NB4 (cell line): ENCODE measurements at regions not wholly inside any gene's neighbourhood (a gene's known extent, or its start where the extent isn't known, plus 50 kb on each side); places are given as distances from the start of the nearest gene placed in this dataset.
"Not testable (repeated sequence)": the region's sequence is repeated elsewhere in the genome, so short reads cannot be mapped to it uniquely, and the experiment has no call there.

ENCODE experiments used
- MYC ChIP-seq: IDR thresholded peaks from 2 replicates; pipeline ENCODE4 v1.6.1; 2011; ENCODE audit warnings: low read depth, low read length
- POLR2A ChIP-seq: IDR thresholded peaks from 2 replicates; pipeline ENCODE4 v1.6.1; 2011; ENCODE audit warnings: mild to moderate bottlenecking; ENCODE audit not compliant: insufficient read length; ENCODE audit errors: extremely low read depth
- TF ChIP-seq, protein P1 (sequence below): IDR thresholded peaks from one replicate; pipeline ENCODE4 v1.5.1; 2012; ENCODE audit warnings: low read depth, low read length
- TF ChIP-seq, protein P2 (sequence below): IDR thresholded peaks from 2 replicates; pipeline ENCODE4 v1.6.1; 2011; ENCODE audit warnings: low read depth, low read length

GRCh38 chr16:16625140-16625539, 246.2 kb downstream of the NPIPA7 start:
- TF ChIP-seq, protein P1, sequence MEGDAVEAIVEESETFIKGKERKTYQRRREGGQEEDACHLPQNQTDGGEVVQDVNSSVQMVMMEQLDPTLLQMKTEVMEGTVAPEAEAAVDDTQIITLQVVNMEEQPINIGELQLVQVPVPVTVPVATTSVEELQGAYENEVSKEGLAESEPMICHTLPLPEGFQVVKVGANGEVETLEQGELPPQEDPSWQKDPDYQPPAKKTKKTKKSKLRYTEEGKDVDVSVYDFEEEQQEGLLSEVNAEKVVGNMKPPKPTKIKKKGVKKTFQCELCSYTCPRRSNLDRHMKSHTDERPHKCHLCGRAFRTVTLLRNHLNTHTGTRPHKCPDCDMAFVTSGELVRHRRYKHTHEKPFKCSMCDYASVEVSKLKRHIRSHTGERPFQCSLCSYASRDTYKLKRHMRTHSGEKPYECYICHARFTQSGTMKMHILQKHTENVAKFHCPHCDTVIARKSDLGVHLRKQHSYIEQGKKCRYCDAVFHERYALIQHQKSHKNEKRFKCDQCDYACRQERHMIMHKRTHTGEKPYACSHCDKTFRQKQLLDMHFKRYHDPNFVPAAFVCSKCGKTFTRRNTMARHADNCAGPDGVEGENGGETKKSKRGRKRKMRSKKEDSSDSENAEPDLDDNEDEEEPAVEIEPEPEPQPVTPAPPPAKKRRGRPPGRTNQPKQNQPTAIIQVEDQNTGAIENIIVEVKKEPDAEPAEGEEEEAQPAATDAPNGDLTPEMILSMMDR, result not testable (repeated sequence)
- TF ChIP-seq, protein P2, sequence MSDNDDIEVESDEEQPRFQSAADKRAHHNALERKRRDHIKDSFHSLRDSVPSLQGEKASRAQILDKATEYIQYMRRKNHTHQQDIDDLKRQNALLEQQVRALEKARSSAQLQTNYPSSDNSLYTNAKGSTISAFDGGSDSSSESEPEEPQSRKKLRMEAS, result not testable (repeated sequence)
- TF ChIP-seq POLR2A, MYC: not testable (repeated sequence)
